ENCODE measurements at regions not wholly inside any gene's neighbourhood (a gene's known extent, or its start where the extent isn't known, plus 50 kb on each side); places are given as distances from the start of the nearest gene placed in this dataset.

GRCh38 chr4:35639929-35640328 is 604.4 kb downstream of the ARAP2 start:
- intact Hi-C loops (cut with DNase I; ENCODE audit: low total_unique reads), result no loop called here
- Histone ChIP-seq H3K9me3 (peaks cover 0 to 4% (median 0%) of the 10 kb centered on the region in 3 donors), H3K4me3 (no peak overlapping the region), H3K27me3 (no peaks in the 10 kb centered on the region), H3K4me1 (no peaks in the 10 kb centered on the region), H3K36me3 (no peaks in the 10 kb centered on the region), H3K27ac (no peak overlapping the region)
- TF ChIP-seq CTCF (IDR thresholded peaks at IDR 0.05 in 4 of 5, conservative IDR thresholded peaks at IDR 0.05 in 1 of 5), result no peak
- TF ChIP-seq POLR2A (IDR thresholded peaks at IDR 0.05), result no peak
- no peak for ATAC-seq
- in situ Hi-C loops (cut with MboI; ENCODE audit: low sequenced_read_pairs in 4 of 4), result no loop called here
- DNase-seq, result no peak

- no peak for ATAC-seq
- no peaks in the 10 kb centered on the region for H3K9me3 ChIP-seq
- TF ChIP-seq CTCF (IDR thresholded peaks at IDR 0.05 in 4 of 5, conservative IDR thresholded peaks at IDR 0.05 in 1 of 5) (no peak), POLR2A (IDR thresholded peaks at IDR 0.05) (no peak)
- no peaks in the 10 kb centered on the region for H3K4me1 ChIP-seq
- in situ Hi-C loops (cut with MboI; ENCODE audit: low sequenced_read_pairs in 4 of 4) (no loop called here), intact Hi-C loops (cut with DNase I; ENCODE audit: low total_unique reads) (no loop called here)
- H3K36me3 ChIP-seq, result no peaks in the 10 kb centered on the region
- DNase-seq, result no peak
- H3K27me3 ChIP-seq, result no peaks in the 10 kb centered on the region
- no peak overlapping the region for H3K4me3 ChIP-seq
- H3K27ac ChIP-seq, result no peak overlapping the region
These were observed 600.7 kb downstream of the ARAP2 start for GRCh38 chr4:35643661-35644060.

- Histone ChIP-seq H3K36me3 (no peaks in the 10 kb centered on the region), H3K9me3 (no peaks in the 10 kb centered on the region), H3K27ac (no peak overlapping the region), H3K4me1 (no peaks in the 10 kb centered on the region), H3K27me3 (no peaks in the 10 kb centered on the region), H3K4me3 (no peak overlapping the region)
- intact Hi-C loops (cut with DNase I; ENCODE audit: low total_unique reads), result no loop called here
- in situ Hi-C loops (cut with MboI; ENCODE audit: low sequenced_read_pairs in 4 of 4), result no loop called here
- TF ChIP-seq CTCF (IDR thresholded peaks at IDR 0.05 in 4 of 5, conservative IDR thresholded peaks at IDR 0.05 in 1 of 5) (no peak), POLR2A (IDR thresholded peaks at IDR 0.05) (no peak)
- DNase-seq (no peak), ATAC-seq (no peak)
These were observed 599.7 kb downstream of the ARAP2 start for GRCh38 chr4:35644591-35644990.

GRCh38 chr4:35649011-35649410 is 595.3 kb downstream of the ARAP2 start:
- Histone ChIP-seq H3K4me3 (no peak overlapping the region), H3K36me3 (no peaks in the 10 kb centered on the region), H3K27me3 (no peaks in the 10 kb centered on the region), H3K27ac (no peak overlapping the region), H3K4me1 (no peaks in the 10 kb centered on the region), H3K9me3 (no peaks in the 10 kb centered on the region)
- ATAC-seq (no peak), DNase-seq (no peak)
- in situ Hi-C loops (cut with MboI; ENCODE audit: low sequenced_read_pairs in 4 of 4) (no loop called here), intact Hi-C loops (cut with DNase I; ENCODE audit: low total_unique reads) (no loop called here)
- TF ChIP-seq CTCF (IDR thresholded peaks at IDR 0.05 in 4 of 5, conservative IDR thresholded peaks at IDR 0.05 in 1 of 5) (no peak), POLR2A (IDR thresholded peaks at IDR 0.05) (no peak)

- no peak for DNase-seq
- ATAC-seq, result no peak
- TF ChIP-seq CTCF (IDR thresholded peaks at IDR 0.05 in 4 of 5, conservative IDR thresholded peaks at IDR 0.05 in 1 of 5) (no peak), POLR2A (IDR thresholded peaks at IDR 0.05) (no peak)
- Histone ChIP-seq H3K9me3 (no peaks in the 10 kb centered on the region), H3K36me3 (no peaks in the 10 kb centered on the region), H3K27me3 (no peaks in the 10 kb centered on the region), H3K4me3 (no peak overlapping the region), H3K4me1 (no peaks in the 10 kb centered on the region), H3K27ac (no peak overlapping the region)
- intact Hi-C loops (cut with DNase I; ENCODE audit: low total_unique reads) (no loop called here), in situ Hi-C loops (cut with MboI; ENCODE audit: low sequenced_read_pairs in 4 of 4) (no loop called here)
These were observed 594.5 kb downstream of the ARAP2 start for GRCh38 chr4:35649778-35650177.
